PC-9 (cell line): ENCODE measurements at regions not wholly inside any gene's neighbourhood (a gene's known extent, or its start where the extent isn't known, plus 50 kb on each side); places are given as distances from the start of the nearest gene placed in this dataset.

Experiments used
- BruUV-seq: library from RNA; stranded (reverse); fragments of 400-500 nt; replicated peaks from 2 replicates; lab custom pipeline; 2021; lab: Mats Ljungman, UMichigan
- CTCF ChIA-PET: fragments of 300-600 bp; sonication (Branson Sonifier 250); formaldehyde crosslinking; loops from one replicate; lab custom pipeline; 2022; ENCODE audit warnings: antibody characterized with exemption; lab: Charles Lee
- POLR2A ChIA-PET: fragments of 300-600 bp; sonication (Branson Sonifier 250); formaldehyde crosslinking; loops from one replicate; lab custom pipeline; 2022; ENCODE audit warnings: antibody characterized with exemption; ENCODE audit not compliant: unreplicated experiment; lab: Charles Lee
- DNase-seq, 2 experiments: peaks; one replicate each; pipeline versions ENCODE4 v3.0.0 to v3.0.0-alpha.2; 2015 to 2022; ENCODE audit warnings: mixed read lengths in 1 of 2
- H2AFZ ChIP-seq: fragments of 200-600 bp; sonication (generic); 2 replicates; pipeline ENCODE4 v1.8.1; 2017; ENCODE audit warnings: antibody characterized with exemption
- H3F3A ChIP-seq: fragments of 200-600 bp; sonication (generic); 2 replicates; pipeline ENCODE4 v1.8.1; 2017; ENCODE audit warnings: antibody characterized with exemption, mild to moderate bottlenecking, low read depth; ENCODE audit not compliant: insufficient read depth
- H3K27ac ChIP-seq: fragments of 200-600 bp; sonication (generic); 2 replicates; pipeline ENCODE4 v1.6.1; 2016; ENCODE audit warnings: mixed run types
- H3K27me3 ChIP-seq: fragments of 200-600 bp; sonication (generic); 2 replicates; pipeline ENCODE4 v1.6.1; 2016; ENCODE audit warnings: low read depth, mixed run types; ENCODE audit not compliant: insufficient read depth
- H3K36me3 ChIP-seq: fragments of 200-600 bp; sonication (generic); 2 replicates; pipeline ENCODE4 v1.6.1; 2016; ENCODE audit warnings: low read depth, mixed run types
- H3K4me1 ChIP-seq: fragments of 200-600 bp; sonication (generic); replicated peaks from 2 replicates; pipeline ENCODE4 v1.6.1; 2016; ENCODE audit warnings: mixed run types; ENCODE audit not compliant: insufficient read depth
- H3K4me2 ChIP-seq: fragments of 200-600 bp; sonication (generic); 2 replicates; pipeline ENCODE4 v1.6.1; 2017; ENCODE audit warnings: mixed run types
- H3K4me3 ChIP-seq: fragments of 200-600 bp; sonication (generic); 2 replicates; pipeline ENCODE4 v1.6.1; 2016; ENCODE audit warnings: mixed run types
- H3K79me2 ChIP-seq: fragments of 200-600 bp; sonication (generic); 2 replicates; pipeline ENCODE4 v1.6.1; 2017; ENCODE audit warnings: low read depth, mixed run types
- H3K9me2 ChIP-seq: fragments of 200-600 bp; sonication (generic); 2 replicates; pipeline ENCODE4 v1.8.1; 2017; ENCODE audit warnings: mild to moderate bottlenecking; ENCODE audit not compliant: insufficient read depth
- H3K9me3 ChIP-seq: fragments of 200-600 bp; sonication (generic); 2 replicates; pipeline ENCODE4 v1.8.1; 2016; ENCODE audit warnings: low read depth; ENCODE audit not compliant: insufficient read depth
- H4K20me1 ChIP-seq: fragments of 200-600 bp; sonication (generic); 2 replicates; pipeline ENCODE4 v1.8.1; 2017; ENCODE audit not compliant: insufficient read depth
- EZH2 ChIP-seq: fragments of 200-600 bp; sonication (generic); IDR thresholded peaks from 2 replicates; pipeline ENCODE4 v1.8.0; 2017; ENCODE audit warnings: antibody characterized with exemption, low read depth
- intact Hi-C: fragments of 100-400 bp; cut with micrococcal nuclease; formaldehyde crosslinking; loops from one replicate; pipeline ENCODE4 v1.10.0; 2022; ENCODE audit not compliant: unreplicated experiment
- TF ChIP-seq, protein P1 (sequence below): fragments of 200-600 bp; sonication (generic); conservative IDR thresholded peaks from 2 replicates; pipeline ENCODE4 v1.6.1; 2017; ENCODE audit warnings: mixed run types, antibody characterized with exemption, mild to moderate bottlenecking, moderate library complexity

DNA sequence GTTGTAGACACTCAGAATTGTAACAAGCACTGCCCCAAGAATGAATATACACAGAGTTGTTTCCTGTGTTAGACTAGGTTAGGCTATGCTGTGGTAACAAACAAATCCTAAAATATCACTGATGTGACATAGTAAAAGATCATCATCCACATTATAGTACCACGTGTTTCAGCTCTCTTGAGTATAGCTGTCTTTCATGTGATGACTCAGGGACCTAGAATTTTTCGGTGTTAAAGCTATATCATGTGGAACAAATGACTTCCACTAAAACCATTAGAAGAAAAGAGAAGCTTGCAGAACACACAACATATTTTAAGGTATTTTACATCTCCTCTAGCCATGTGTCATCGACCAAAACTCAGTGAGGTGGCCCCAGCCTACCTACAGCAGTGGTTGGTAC is 307.9 kb upstream of the RBMS3 start:
- CTCF ChIA-PET, result no interaction called here
- DNase-seq, result no peak

DNA sequence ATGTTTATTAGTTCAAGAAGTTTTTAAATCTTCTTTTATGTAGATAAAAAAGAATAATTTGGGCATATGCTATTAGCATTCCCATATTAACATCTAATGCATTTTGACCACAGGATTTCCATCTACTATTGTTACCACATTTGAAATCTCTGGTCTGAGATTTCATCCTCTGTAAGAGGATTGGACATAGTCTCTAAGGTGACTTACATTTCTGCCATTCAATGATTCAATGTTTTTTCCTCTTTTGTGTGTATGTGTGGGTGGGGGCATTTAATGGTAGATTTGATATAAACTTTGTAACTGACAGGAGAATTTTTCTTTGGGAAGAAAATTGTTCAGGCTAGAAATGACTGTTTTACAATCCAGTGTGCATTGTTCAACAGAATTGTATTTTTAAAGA is 307.3 kb upstream of the RBMS3 start:
- BruUV-seq, result no TSS peak
- Histone ChIP-seq H2AFZ (no peak overlapping the region), H3K27me3 (no peaks in the 10 kb centered on the region), H3K79me2 (no peaks in the 10 kb centered on the region), H3K4me2 (no peak overlapping the region), H3K4me1 (no peaks in the 10 kb centered on the region), H4K20me1 (no peaks in the 10 kb centered on the region), H3K36me3 (no peaks in the 10 kb centered on the region), H3K9me2 (no peaks in the 10 kb centered on the region), H3K27ac (no peak overlapping the region), H3K9me3 (0 out of 2 replicates have a peak, but pooled peaks cover 6% of the 10 kb centered on the region), H3F3A (no peaks in the 10 kb centered on the region), H3K4me3 (no peak overlapping the region)
- no peak for TF ChIP-seq EZH2
- TF ChIP-seq, protein P1, sequence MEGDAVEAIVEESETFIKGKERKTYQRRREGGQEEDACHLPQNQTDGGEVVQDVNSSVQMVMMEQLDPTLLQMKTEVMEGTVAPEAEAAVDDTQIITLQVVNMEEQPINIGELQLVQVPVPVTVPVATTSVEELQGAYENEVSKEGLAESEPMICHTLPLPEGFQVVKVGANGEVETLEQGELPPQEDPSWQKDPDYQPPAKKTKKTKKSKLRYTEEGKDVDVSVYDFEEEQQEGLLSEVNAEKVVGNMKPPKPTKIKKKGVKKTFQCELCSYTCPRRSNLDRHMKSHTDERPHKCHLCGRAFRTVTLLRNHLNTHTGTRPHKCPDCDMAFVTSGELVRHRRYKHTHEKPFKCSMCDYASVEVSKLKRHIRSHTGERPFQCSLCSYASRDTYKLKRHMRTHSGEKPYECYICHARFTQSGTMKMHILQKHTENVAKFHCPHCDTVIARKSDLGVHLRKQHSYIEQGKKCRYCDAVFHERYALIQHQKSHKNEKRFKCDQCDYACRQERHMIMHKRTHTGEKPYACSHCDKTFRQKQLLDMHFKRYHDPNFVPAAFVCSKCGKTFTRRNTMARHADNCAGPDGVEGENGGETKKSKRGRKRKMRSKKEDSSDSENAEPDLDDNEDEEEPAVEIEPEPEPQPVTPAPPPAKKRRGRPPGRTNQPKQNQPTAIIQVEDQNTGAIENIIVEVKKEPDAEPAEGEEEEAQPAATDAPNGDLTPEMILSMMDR, result no peak
- DNase-seq, result no peak
- ChIA-PET CTCF (no interaction called here), POLR2A (no interaction called here)
- intact Hi-C loops, result no loop called here

More for the DNA sequence above, 307.9 kb upstream of the RBMS3 start:
- Histone ChIP-seq H3K9me2 (no peaks in the 10 kb centered on the region), H3K36me3 (no peaks in the 10 kb centered on the region), H4K20me1 (no peaks in the 10 kb centered on the region), H3K9me3 (0 out of 2 replicates have a peak, but pooled peaks cover 6% of the 10 kb centered on the region), H2AFZ (no peak overlapping the region), H3K79me2 (no peaks in the 10 kb centered on the region), H3K4me1 (no peaks in the 10 kb centered on the region), H3F3A (no peaks in the 10 kb centered on the region), H3K4me3 (no peak overlapping the region), H3K4me2 (no peak overlapping the region), H3K27me3 (no peaks in the 10 kb centered on the region), H3K27ac (no peak overlapping the region)
- intact Hi-C loops, result no loop called here
- TF ChIP-seq EZH2, result no peak
- TF ChIP-seq, protein P1, result no peak
- POLR2A ChIA-PET, result no interaction called here
- no TSS peak for BruUV-seq

DNA sequence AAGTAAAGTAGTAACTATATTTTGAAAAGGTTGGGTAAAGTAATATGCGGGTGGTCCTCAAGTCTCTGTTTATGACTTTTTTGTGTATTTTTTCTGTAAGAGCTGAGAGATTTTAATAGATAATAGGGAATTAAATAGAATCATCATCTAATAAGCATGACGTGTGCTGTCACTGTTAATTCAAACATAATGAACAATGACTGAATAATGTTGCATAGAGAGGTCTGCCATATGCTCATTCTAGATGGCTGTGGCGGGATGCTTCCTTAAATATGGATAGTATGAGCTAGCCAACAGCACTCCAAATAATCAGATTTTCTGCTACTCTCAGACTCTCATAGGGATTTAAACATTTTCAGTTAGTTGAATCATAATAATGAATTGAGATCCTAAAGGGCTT is 302.8 kb upstream of the RBMS3 start:
- intact Hi-C loops, result no loop called here

More for the DNA sequence above, 302.8 kb upstream of the RBMS3 start:
- Histone ChIP-seq H3K79me2 (no peaks in the 10 kb centered on the region), H3K36me3 (no peaks in the 10 kb centered on the region), H3K9me2 (no peaks in the 10 kb centered on the region), H4K20me1 (no peaks in the 10 kb centered on the region), H3K27ac (no peak overlapping the region), H3K4me3 (no peak overlapping the region), H3K27me3 (no peaks in the 10 kb centered on the region), H3F3A (no peaks in the 10 kb centered on the region), H3K4me2 (no peak overlapping the region), H3K4me1 (no peaks in the 10 kb centered on the region), H3K9me3 (no peaks in the 10 kb centered on the region), H2AFZ (no peak overlapping the region)
- ChIA-PET CTCF (no interaction called here), POLR2A (no interaction called here)
- no peak for TF ChIP-seq EZH2
- TF ChIP-seq, protein P1, result no peak
- DNase-seq, result no peak
- no TSS peak for BruUV-seq
